Nephron (organoid): ENCODE measurements at regions not wholly inside any gene's neighbourhood (a gene's known extent, or its start where the extent isn't known, plus 50 kb on each side); places are given as distances from the start of the nearest gene placed in this dataset.
"Not testable (repeated sequence)": the region's sequence is repeated elsewhere in the genome, so short reads cannot be mapped to it uniquely, and the experiment has no call there.

ENCODE experiments used
- H3K27ac Mint-ChIP-seq, 3 experiments: 2 replicates each; pipeline ENCODE4 v1.8.0; 2020; ENCODE audit warnings: mixed read lengths in 3 of 3, mild to moderate bottlenecking in 2 of 3, moderate library complexity in 1 of 3
- H3K27me3 Mint-ChIP-seq: 2 replicates; pipeline ENCODE4 v1.8.0; 2021; ENCODE audit warnings: low read depth, mild to moderate bottlenecking, moderate library complexity, mixed read lengths
- H3K36me3 Mint-ChIP-seq: 2 replicates; pipeline ENCODE4 v1.8.0; 2020; ENCODE audit warnings: low read depth, mixed read lengths
- H3K4me1 Mint-ChIP-seq: 2 replicates; pipeline ENCODE4 v1.8.0; 2020; ENCODE audit warnings: mixed read lengths
- H3K4me3 Mint-ChIP-seq, 3 experiments: 2 replicates each; pipeline ENCODE4 v1.8.0; 2020; ENCODE audit warnings: mild to moderate bottlenecking in 3 of 3, mixed read lengths in 3 of 3, moderate library complexity in 2 of 3
- H3K9me3 Mint-ChIP-seq: 2 replicates; pipeline ENCODE4 v1.8.0; 2020; ENCODE audit warnings: mixed read lengths
- CTCF ChIP-seq, 3 experiments: fragments of 200-600 bp; sonication (generic); IDR thresholded peaks; one replicate each; pipeline ENCODE4 v1.5.0; 2021; ENCODE audit warnings: antibody characterized with exemption in 3 of 3; ENCODE audit not compliant: unreplicated experiment in 3 of 3

- Mint-ChIP-seq H3K36me3 (no peaks in the 10 kb centered on the region), H3K27me3 (no peaks in the 10 kb centered on the region), H3K9me3 (no peaks in the 10 kb centered on the region), H3K27ac (no peak overlapping the region), H3K4me3 (no peak overlapping the region), H3K4me1 (no peaks in the 10 kb centered on the region)
- TF ChIP-seq CTCF (IDR thresholded peaks at IDR 0.05; ENCODE audit: unreplicated experiment in 3 of 3) = no peak
Measured at GRCh38 chr12:78269620-78270019, 438.9 kb downstream of the NAV3 start.

- H3K27me3 Mint-ChIP-seq = no peaks in the 10 kb centered on the region
- H3K4me1 Mint-ChIP-seq = no peaks in the 10 kb centered on the region
- no peak overlapping the region for H3K4me3 Mint-ChIP-seq
- TF ChIP-seq CTCF (IDR thresholded peaks at IDR 0.05; ENCODE audit: unreplicated experiment in 3 of 3) = no peak
- H3K36me3 Mint-ChIP-seq = no peaks in the 10 kb centered on the region
- no peaks in the 10 kb centered on the region for H3K9me3 Mint-ChIP-seq
- H3K27ac Mint-ChIP-seq = no peak overlapping the region
Measured at GRCh38 chr12:78271546-78271945, 440.9 kb downstream of the NAV3 start.

- no peak overlapping the region for H3K4me3 Mint-ChIP-seq
Measured at GRCh38 chr12:78275886-78276285, 445.2 kb downstream of the NAV3 start.

GRCh38 chr12:78278706-78279190 is 448.1 kb downstream of the NAV3 start:
- H3K36me3 Mint-ChIP-seq = peaks cover 6% of the 10 kb centered on the region
- TF ChIP-seq CTCF (IDR thresholded peaks at IDR 0.05; ENCODE audit: unreplicated experiment in 3 of 3) = no peak
- peak overlapping the region in 1 of 3 experiments; percentile 51 for H3K27ac Mint-ChIP-seq
- no peak overlapping the region for H3K4me3 Mint-ChIP-seq
- no peaks in the 10 kb centered on the region for H3K4me1 Mint-ChIP-seq
- H3K9me3 Mint-ChIP-seq = peaks cover 10% of the 10 kb centered on the region
- H3K27me3 Mint-ChIP-seq = no peaks in the 10 kb centered on the region

More at GRCh38 chr12:78275886-78276285, 445.2 kb downstream of the NAV3 start:
- H3K27me3 Mint-ChIP-seq = no peaks in the 10 kb centered on the region
- H3K36me3 Mint-ChIP-seq = peaks cover 6% of the 10 kb centered on the region
- no peak for TF ChIP-seq CTCF (IDR thresholded peaks at IDR 0.05; ENCODE audit: unreplicated experiment in 3 of 3)
- no peak overlapping the region for H3K27ac Mint-ChIP-seq
- no peaks in the 10 kb centered on the region for H3K4me1 Mint-ChIP-seq
- H3K9me3 Mint-ChIP-seq = peaks cover 10% of the 10 kb centered on the region

GRCh38 chr12:78279567-78279966 is 448.9 kb downstream of the NAV3 start:
- Mint-ChIP-seq H3K9me3 (peaks cover 10% of the 10 kb centered on the region), H3K27me3 (no peaks in the 10 kb centered on the region), H3K36me3 (peaks cover 6% of the 10 kb centered on the region), H3K4me1 (no peaks in the 10 kb centered on the region), H3K4me3 (no peak overlapping the region), H3K27ac (no peak overlapping the region)
- no peak for TF ChIP-seq CTCF (IDR thresholded peaks at IDR 0.05; ENCODE audit: unreplicated experiment in 3 of 3)

GRCh38 chr12:78281102-78281501 is 450.4 kb downstream of the NAV3 start:
- not testable (repeated sequence) for H3K36me3 Mint-ChIP-seq, H3K27ac Mint-ChIP-seq, H3K9me3 Mint-ChIP-seq, H3K27me3 Mint-ChIP-seq, H3K4me1 Mint-ChIP-seq, H3K4me3 Mint-ChIP-seq
